Pulmonary artery endothelial cell (primary cell): ENCODE measurements at regions not wholly inside any gene's neighbourhood (a gene's known extent, or its start where the extent isn't known, plus 50 kb on each side); places are given as distances from the start of the nearest gene placed in this dataset.
"Not testable (repeated sequence)": the region's sequence is repeated elsewhere in the genome, so short reads cannot be mapped to it uniquely, and the experiment has no call there.

Experiments
- DNase-seq: peaks from one replicate; pipeline ENCODE4 v3.0.0-alpha.2; 2011; ENCODE audit warnings: low read depth, low spot score

GRCh38 chr7:109616551-109617069 is 1046.9 kb downstream of the DNAJB9 start:
- no peak for DNase-seq

GRCh38 chr7:109622320-109622719 is 1052.6 kb downstream of the DNAJB9 start:
- no peak for DNase-seq

GRCh38 chr7:109632890-109633289 is 1063.2 kb downstream of the DNAJB9 start:
- DNase-seq = not testable (repeated sequence)

GRCh38 chr7:109635374-109635773 is 1065.7 kb downstream of the DNAJB9 start:
- DNase-seq = no peak

GRCh38 chr7:109637428-109637990 is 1067.8 kb downstream of the DNAJB9 start:
- DNase-seq = no peak

GRCh38 chr7:109638321-109638720 is 1068.6 kb downstream of the DNAJB9 start:
- no peak for DNase-seq

GRCh38 chr7:109639561-109639960 is 1069.9 kb downstream of the DNAJB9 start:
- no peak for DNase-seq

- no peak for DNase-seq
Observed at GRCh38 chr7:109641445-109641844, 1071.8 kb downstream of the DNAJB9 start.

GRCh38 chr7:109646124-109646523 is 1076.5 kb downstream of the DNAJB9 start:
- no peak for DNase-seq

- DNase-seq = not testable (repeated sequence)
Observed at GRCh38 chr7:109646594-109646993, 1076.9 kb downstream of the DNAJB9 start.

GRCh38 chr7:109647263-109647662 is 1077.6 kb downstream of the DNAJB9 start:
- DNase-seq = not testable (repeated sequence)

GRCh38 chr7:109659261-109659660 is 1089.6 kb downstream of the DNAJB9 start:
- DNase-seq = no peak

- no peak for DNase-seq
Observed at GRCh38 chr7:109660401-109660800, 1090.7 kb downstream of the DNAJB9 start.

- no peak for DNase-seq
Observed at GRCh38 chr7:109663806-109664205, 1094.1 kb downstream of the DNAJB9 start.

- DNase-seq = not testable (repeated sequence)
Observed at GRCh38 chr7:109687269-109687668, 1117.6 kb downstream of the DNAJB9 start.

- DNase-seq = not testable (repeated sequence)
Observed at GRCh38 chr7:109692613-109693012, 1122.9 kb downstream of the DNAJB9 start.

GRCh38 chr7:109694149-109695071 is 1124.7 kb downstream of the DNAJB9 start:
- DNase-seq = no peak

GRCh38 chr7:109695419-109695818 is 1125.7 kb downstream of the DNAJB9 start:
- no peak for DNase-seq

- no peak for DNase-seq
Observed at GRCh38 chr7:109696723-109697122, 1127.0 kb downstream of the DNAJB9 start.

GRCh38 chr7:109699661-109700060 is 1130.0 kb downstream of the DNAJB9 start:
- no peak for DNase-seq

GRCh38 chr7:109713366-109713765 is 1143.7 kb downstream of the DNAJB9 start:
- DNase-seq = no peak

GRCh38 chr7:109719359-109719758 is 1149.7 kb downstream of the DNAJB9 start:
- not testable (repeated sequence) for DNase-seq

- no peak for DNase-seq
Observed at GRCh38 chr7:109734601-109735000, 1164.9 kb downstream of the DNAJB9 start.
